MM.1S (cell line): ENCODE measurements at regions not wholly inside any gene's neighbourhood (a gene's known extent, or its start where the extent isn't known, plus 50 kb on each side); places are given as distances from the start of the nearest gene placed in this dataset.

Source experiments
- DNase-seq: peaks from one replicate; pipeline ENCODE4 v3.0.0-alpha.2; 2015
- H2AFZ ChIP-seq: fragments of 300-600 bp; sonication (generic); 2 replicates; pipeline ENCODE4 v1.6.0; 2016; ENCODE audit warnings: antibody characterized with exemption, low read length
- H3F3A ChIP-seq: fragments of 300-600 bp; sonication (generic); 2 replicates; pipeline ENCODE4 v1.6.1; 2016; ENCODE audit warnings: mild to moderate bottlenecking, antibody characterized with exemption, low read length, moderate library complexity, mixed read lengths; ENCODE audit not compliant: insufficient read depth
- H3K27ac ChIP-seq: fragments of 300-600 bp; sonication (generic); 2 replicates; pipeline ENCODE4 v1.5.1; 2016; ENCODE audit warnings: mild to moderate bottlenecking, low read length
- H3K27me3 ChIP-seq: fragments of 300-600 bp; sonication (generic); replicated peaks from 2 replicates; pipeline ENCODE4 v1.6.0; 2016; ENCODE audit warnings: low read length; ENCODE audit not compliant: insufficient read depth
- H3K36me3 ChIP-seq: fragments of 300-600 bp; sonication (generic); replicated peaks from 2 replicates; pipeline ENCODE4 v1.6.1; 2016; ENCODE audit warnings: mild to moderate bottlenecking, low read length, mixed read lengths; ENCODE audit not compliant: insufficient read depth
- H3K4me1 ChIP-seq: fragments of 300-600 bp; sonication (generic); 2 replicates; pipeline ENCODE4 v1.6.1; 2016; ENCODE audit warnings: low read length, mixed read lengths
- H3K4me2 ChIP-seq: fragments of 300-600 bp; sonication (generic); 2 replicates; pipeline ENCODE4 v1.6.0; 2016; ENCODE audit warnings: low read depth, low read length
- H3K4me3 ChIP-seq: fragments of 300-600 bp; sonication (generic); 2 replicates; pipeline ENCODE4 v1.5.1; 2016; ENCODE audit warnings: low read length, mixed read lengths
- H3K79me2 ChIP-seq: fragments of 300-600 bp; sonication (generic); 2 replicates; pipeline ENCODE4 v1.6.1; 2016; ENCODE audit warnings: mixed run types, low read length, mixed read lengths
- H3K9ac ChIP-seq: fragments of 300-600 bp; sonication (generic); 2 replicates; pipeline ENCODE4 v1.6.1; 2016; ENCODE audit warnings: low read length, mixed read lengths
- H3K9me2 ChIP-seq: fragments of 300-600 bp; sonication (generic); replicated peaks from 2 replicates; pipeline ENCODE4 v1.6.1; 2016; ENCODE audit warnings: mild to moderate bottlenecking, low read length, mixed read lengths; ENCODE audit not compliant: insufficient read depth
- H3K9me3 ChIP-seq: fragments of 300-600 bp; sonication (generic); replicated peaks from 2 replicates; pipeline ENCODE4 v1.6.1; 2016; ENCODE audit warnings: mild to moderate bottlenecking, low read length, mixed read lengths; ENCODE audit not compliant: insufficient read depth
- H4K20me1 ChIP-seq: fragments of 300-600 bp; sonication (generic); 2 replicates; pipeline ENCODE4 v1.6.1; 2016; ENCODE audit warnings: mild to moderate bottlenecking, low read length, moderate library complexity, mixed read lengths; ENCODE audit not compliant: insufficient read depth
- CTCF ChIP-seq: fragments of 300-600 bp; sonication (generic); IDR thresholded peaks from 2 replicates; pipeline ENCODE4 v1.5.1; 2016; ENCODE audit warnings: antibody characterized with exemption, low read length, mixed read lengths
- EZH2 ChIP-seq: fragments of 300-600 bp; sonication (generic); optimal IDR thresholded peaks from 2 replicates; pipeline ENCODE3; 2017; ENCODE audit warnings: low read depth, mild to moderate bottlenecking, antibody characterized with exemption, low read length, mixed read lengths
- EZH2phosphoT487 ChIP-seq: fragments of 300-600 bp; sonication (generic); IDR thresholded peaks from 2 replicates; pipeline ENCODE4 v1.6.1; 2018; ENCODE audit warnings: antibody characterized with exemption, low read length

- DNase-seq, result no peak
- no peaks in the 10 kb centered on the region for H4K20me1 ChIP-seq
- no peak overlapping the region for H3K4me2 ChIP-seq
- no peaks in the 10 kb centered on the region for H3K9me2 ChIP-seq
- no peak overlapping the region for H3K9ac ChIP-seq
- no peaks in the 10 kb centered on the region for H3K36me3 ChIP-seq
- no peak for TF ChIP-seq EZH2
- H3K4me1 ChIP-seq, result no peaks in the 10 kb centered on the region
- H2AFZ ChIP-seq, result no peak overlapping the region
- H3K27me3 ChIP-seq, result no peaks in the 10 kb centered on the region
- H3K79me2 ChIP-seq, result no peaks in the 10 kb centered on the region
- H3K4me3 ChIP-seq, result no peak overlapping the region
- H3K9me3 ChIP-seq, result no peaks in the 10 kb centered on the region
- no peaks in the 10 kb centered on the region for H3F3A ChIP-seq
- H3K27ac ChIP-seq, result no peak overlapping the region
Measured at GRCh38 chr13:107587681-107588080, 627.7 kb downstream of the LIG4 start.

- H3K9ac ChIP-seq, result no peak overlapping the region
- no peaks in the 10 kb centered on the region for H3K27me3 ChIP-seq
- TF ChIP-seq EZH2phosphoT487 (no peak), CTCF (no peak), EZH2 (no peak)
- no peaks in the 10 kb centered on the region for H3K9me2 ChIP-seq
- no peak overlapping the region for H3K4me2 ChIP-seq
- no peak overlapping the region for H3K4me3 ChIP-seq
- H3K4me1 ChIP-seq, result no peaks in the 10 kb centered on the region
- no peak overlapping the region for H2AFZ ChIP-seq
- no peaks in the 10 kb centered on the region for H4K20me1 ChIP-seq
- no peaks in the 10 kb centered on the region for H3K9me3 ChIP-seq
- DNase-seq, result no peak
- H3K79me2 ChIP-seq, result no peaks in the 10 kb centered on the region
- no peaks in the 10 kb centered on the region for H3K36me3 ChIP-seq
- no peaks in the 10 kb centered on the region for H3F3A ChIP-seq
- H3K27ac ChIP-seq, result no peak overlapping the region
Measured at GRCh38 chr13:107586216-107586615, 629.1 kb downstream of the LIG4 start.

GRCh38 chr13:107585469-107586180 lies 629.7 kb downstream of the LIG4 start:
- no peak overlapping the region for H3K27ac ChIP-seq
- no peak overlapping the region for H2AFZ ChIP-seq
- H3K4me1 ChIP-seq, result no peaks in the 10 kb centered on the region
- no peaks in the 10 kb centered on the region for H3K9me3 ChIP-seq
- no peaks in the 10 kb centered on the region for H3F3A ChIP-seq
- no peak overlapping the region for H3K4me2 ChIP-seq
- TF ChIP-seq EZH2 (no peak), EZH2phosphoT487 (no peak), CTCF (no peak)
- no peak for DNase-seq
- H3K4me3 ChIP-seq, result no peak overlapping the region
- no peaks in the 10 kb centered on the region for H3K36me3 ChIP-seq
- H3K79me2 ChIP-seq, result no peaks in the 10 kb centered on the region
- H3K9me2 ChIP-seq, result no peaks in the 10 kb centered on the region
- no peak overlapping the region for H3K9ac ChIP-seq
- H3K27me3 ChIP-seq, result no peaks in the 10 kb centered on the region
- no peaks in the 10 kb centered on the region for H4K20me1 ChIP-seq

GRCh38 chr13:107582171-107582570 lies 633.2 kb downstream of the LIG4 start:
- H3K27me3 ChIP-seq, result no peaks in the 10 kb centered on the region
- H3F3A ChIP-seq, result no peaks in the 10 kb centered on the region
- TF ChIP-seq EZH2phosphoT487 (no peak), EZH2 (no peak), CTCF (no peak)
- H3K9me3 ChIP-seq, result no peaks in the 10 kb centered on the region
- H4K20me1 ChIP-seq, result no peaks in the 10 kb centered on the region
- no peaks in the 10 kb centered on the region for H3K79me2 ChIP-seq
- H3K4me2 ChIP-seq, result no peak overlapping the region
- no peaks in the 10 kb centered on the region for H3K4me1 ChIP-seq
- no peak for DNase-seq
- no peaks in the 10 kb centered on the region for H3K36me3 ChIP-seq
- H3K9me2 ChIP-seq, result no peaks in the 10 kb centered on the region
- no peak overlapping the region for H3K9ac ChIP-seq
- no peak overlapping the region for H3K27ac ChIP-seq
- no peak overlapping the region for H3K4me3 ChIP-seq
- no peak overlapping the region for H2AFZ ChIP-seq
